Osteoblast (primary cell): ENCODE measurements at regions not wholly inside any gene's neighbourhood (a gene's known extent, or its start where the extent isn't known, plus 50 kb on each side); places are given as distances from the start of the nearest gene placed in this dataset.
"Not testable (repeated sequence)": the region's sequence is repeated elsewhere in the genome, so short reads cannot be mapped to it uniquely, and the experiment has no call there.

Experiments used
- DNase-seq: peaks from one replicate; pipeline ENCODE4 v3.0.0; 2011; ENCODE audit warnings: low spot score, mixed read lengths; ENCODE audit not compliant: insufficient read length; ENCODE audit errors: missing footprints
- H2AFZ ChIP-seq: 2 replicates; pipeline ENCODE4 v1.6.0; 2011; ENCODE audit warnings: mild to moderate bottlenecking, low read length
- H3K27ac ChIP-seq: 2 replicates; pipeline ENCODE4 v1.5.1; 2011; ENCODE audit warnings: mild to moderate bottlenecking, low read depth, low read length, moderate library complexity
- H3K27me3 ChIP-seq: 2 replicates; pipeline ENCODE4 v1.6.0; 2012; ENCODE audit warnings: mild to moderate bottlenecking, control low read depth, inconsistent platforms, low read length, moderate library complexity; ENCODE audit not compliant: insufficient read depth
- H3K36me3 ChIP-seq: 2 replicates; pipeline ENCODE4 v1.5.1; 2011; ENCODE audit warnings: mild to moderate bottlenecking, low read length, control low read depth, moderate library complexity; ENCODE audit not compliant: insufficient read depth
- H3K4me1 ChIP-seq: 2 replicates; pipeline ENCODE4 v1.5.1; 2011; ENCODE audit warnings: mild to moderate bottlenecking, low read length, control low read depth, moderate library complexity; ENCODE audit not compliant: insufficient read depth
- H3K4me2 ChIP-seq: 2 replicates; pipeline ENCODE4 v1.6.0; 2011; ENCODE audit warnings: mild to moderate bottlenecking, low read length; ENCODE audit not compliant: insufficient read depth
- H3K4me3 ChIP-seq: fragments of 200-600 bp; sonication (generic); 3 replicates; pipeline ENCODE4 v1.5.1; 2012; ENCODE audit warnings: mild to moderate bottlenecking, low read length, inconsistent platforms; ENCODE audit not compliant: insufficient read depth
- H3K79me2 ChIP-seq: 2 replicates; pipeline ENCODE4 v1.6.0; 2012; ENCODE audit warnings: mild to moderate bottlenecking, low read length, control low read depth, inconsistent platforms; ENCODE audit not compliant: insufficient read depth
- H3K9me3 ChIP-seq: 2 replicates; pipeline ENCODE4 v1.5.1; 2011; ENCODE audit warnings: low read depth, low read length, control low read depth
- H4K20me1 ChIP-seq: 2 replicates; pipeline ENCODE4 v1.6.0; 2012; ENCODE audit warnings: mild to moderate bottlenecking, low read length, control low read depth; ENCODE audit not compliant: insufficient read depth
- TF ChIP-seq, protein P1 (sequence below): IDR thresholded peaks from 2 replicates; pipeline ENCODE4 v1.5.1; 2011; ENCODE audit warnings: mild to moderate bottlenecking, low read depth, low read length, moderate library complexity; ENCODE audit errors: extremely low read depth

GRCh38 chr4:124157396-124158083, 555.0 kb downstream of the ANKRD50 start:
- DNase-seq, result no peak
- H3K4me2 ChIP-seq, result no peak overlapping the region
- no peaks in the 10 kb centered on the region for H3K36me3 ChIP-seq
- H3K4me1 ChIP-seq, result no peaks in the 10 kb centered on the region
- H3K27me3 ChIP-seq, result no peaks in the 10 kb centered on the region
- H3K79me2 ChIP-seq, result no peaks in the 10 kb centered on the region
- H4K20me1 ChIP-seq, result no peaks in the 10 kb centered on the region
- H2AFZ ChIP-seq, result no peak overlapping the region
- no peak overlapping the region for H3K4me3 ChIP-seq
- TF ChIP-seq, protein P1, sequence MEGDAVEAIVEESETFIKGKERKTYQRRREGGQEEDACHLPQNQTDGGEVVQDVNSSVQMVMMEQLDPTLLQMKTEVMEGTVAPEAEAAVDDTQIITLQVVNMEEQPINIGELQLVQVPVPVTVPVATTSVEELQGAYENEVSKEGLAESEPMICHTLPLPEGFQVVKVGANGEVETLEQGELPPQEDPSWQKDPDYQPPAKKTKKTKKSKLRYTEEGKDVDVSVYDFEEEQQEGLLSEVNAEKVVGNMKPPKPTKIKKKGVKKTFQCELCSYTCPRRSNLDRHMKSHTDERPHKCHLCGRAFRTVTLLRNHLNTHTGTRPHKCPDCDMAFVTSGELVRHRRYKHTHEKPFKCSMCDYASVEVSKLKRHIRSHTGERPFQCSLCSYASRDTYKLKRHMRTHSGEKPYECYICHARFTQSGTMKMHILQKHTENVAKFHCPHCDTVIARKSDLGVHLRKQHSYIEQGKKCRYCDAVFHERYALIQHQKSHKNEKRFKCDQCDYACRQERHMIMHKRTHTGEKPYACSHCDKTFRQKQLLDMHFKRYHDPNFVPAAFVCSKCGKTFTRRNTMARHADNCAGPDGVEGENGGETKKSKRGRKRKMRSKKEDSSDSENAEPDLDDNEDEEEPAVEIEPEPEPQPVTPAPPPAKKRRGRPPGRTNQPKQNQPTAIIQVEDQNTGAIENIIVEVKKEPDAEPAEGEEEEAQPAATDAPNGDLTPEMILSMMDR, result no peak
- H3K9me3 ChIP-seq, result no peaks in the 10 kb centered on the region
- no peak overlapping the region for H3K27ac ChIP-seq

DNA sequence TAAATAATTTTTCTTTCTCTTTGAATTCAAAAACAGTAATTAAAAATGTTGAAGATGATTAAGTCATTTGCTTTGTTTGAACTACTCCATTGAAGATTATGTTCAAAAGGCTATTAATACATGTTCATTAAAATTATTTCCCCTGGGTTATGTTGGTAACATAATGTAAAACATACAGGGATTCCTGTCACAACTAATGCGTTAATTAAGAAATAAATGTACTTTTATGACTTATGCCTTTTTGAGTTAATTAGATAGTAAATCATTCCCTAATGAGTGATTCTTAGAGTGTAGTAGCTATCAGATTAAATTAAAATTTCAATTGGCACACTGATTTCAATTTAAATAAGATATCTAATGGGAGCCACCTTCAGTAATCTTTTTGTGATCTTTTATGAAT, 549.1 kb downstream of the ANKRD50 start:
- Histone ChIP-seq H3K9me3 (no peaks in the 10 kb centered on the region), H3K4me3 (no peak overlapping the region), H3K79me2 (no peaks in the 10 kb centered on the region), H3K36me3 (no peaks in the 10 kb centered on the region), H2AFZ (no peak overlapping the region), H3K27me3 (no peaks in the 10 kb centered on the region), H3K4me1 (peaks cover 6% of the 10 kb centered on the region), H4K20me1 (no peaks in the 10 kb centered on the region), H3K27ac (no peak overlapping the region), H3K4me2 (no peak overlapping the region)
- TF ChIP-seq, protein P1, result no peak
- DNase-seq, result no peak

GRCh38 chr4:124167602-124168001, 544.9 kb downstream of the ANKRD50 start:
- Histone ChIP-seq H3K4me3 (no peak overlapping the region), H3K9me3 (no peaks in the 10 kb centered on the region), H3K79me2 (no peaks in the 10 kb centered on the region), H3K27ac (no peak overlapping the region), H3K4me2 (peak overlapping the region; percentile 29), H3K27me3 (no peaks in the 10 kb centered on the region), H2AFZ (peak overlapping the region; percentile 20), H3K4me1 (peaks cover 6% of the 10 kb centered on the region), H3K36me3 (no peaks in the 10 kb centered on the region), H4K20me1 (no peaks in the 10 kb centered on the region)
- TF ChIP-seq, protein P1, result no peak
- DNase-seq, result peak; percentile 30

GRCh38 chr4:124169524-124169923, 543.0 kb downstream of the ANKRD50 start:
- H3K27me3 ChIP-seq, H3K79me2 ChIP-seq, DNase-seq, H3K4me2 ChIP-seq, H3K4me3 ChIP-seq, H3K4me1 ChIP-seq, H3K36me3 ChIP-seq, H3K9me3 ChIP-seq, H2AFZ ChIP-seq, H3K27ac ChIP-seq, H4K20me1 ChIP-seq: not testable (repeated sequence)
